H4 (cell line): ENCODE measurements at regions not wholly inside any gene's neighbourhood (a gene's known extent, or its start where the extent isn't known, plus 50 kb on each side); places are given as distances from the start of the nearest gene placed in this dataset.
"Not testable (repeated sequence)": the region's sequence is repeated elsewhere in the genome, so short reads cannot be mapped to it uniquely, and the experiment has no call there.

Experiments used
- DNase-seq: peaks from one replicate; pipeline ENCODE4 v3.0.0-alpha.2; 2015; ENCODE audit warnings: low spot score

DNA sequence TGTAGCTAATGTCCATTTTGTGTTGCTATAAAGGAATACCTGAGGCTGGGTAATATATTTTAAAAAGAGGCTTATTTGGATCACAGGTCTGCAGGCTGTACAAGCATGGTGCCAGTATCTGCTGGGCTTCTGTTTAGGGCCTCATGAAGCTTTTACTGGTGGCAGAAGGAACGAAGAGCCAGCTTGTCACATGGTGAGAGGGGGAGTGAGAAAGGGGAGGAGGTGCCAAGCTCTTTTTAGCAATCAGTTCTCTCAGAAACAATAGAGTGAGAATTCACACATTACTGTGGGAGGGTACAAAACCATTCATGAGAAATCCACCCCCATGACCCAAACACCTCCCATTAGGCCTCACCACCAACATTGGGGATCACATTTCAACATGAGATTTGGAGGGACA is 340.9 kb downstream of the RASEF start:
- no peak for DNase-seq

DNA sequence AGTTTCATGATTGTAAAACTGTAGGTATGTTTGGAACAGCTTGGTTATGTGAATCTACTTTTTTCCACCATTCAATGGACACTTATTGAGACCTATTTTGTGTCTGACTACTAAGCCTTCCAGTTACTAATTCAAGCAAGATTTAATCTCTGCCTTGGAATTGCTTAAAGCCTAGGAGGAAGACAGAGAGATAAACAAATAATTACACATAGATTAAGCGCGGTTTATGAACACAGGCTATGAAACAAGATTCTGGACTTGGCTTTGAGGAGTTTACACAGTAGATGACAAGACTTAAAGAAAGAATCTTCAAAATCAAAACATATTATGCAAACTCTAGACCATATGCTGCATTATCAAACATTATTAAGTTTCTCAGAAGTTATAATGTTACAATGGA is 340.4 kb downstream of the RASEF start:
- DNase-seq = peak; percentile 5

DNA sequence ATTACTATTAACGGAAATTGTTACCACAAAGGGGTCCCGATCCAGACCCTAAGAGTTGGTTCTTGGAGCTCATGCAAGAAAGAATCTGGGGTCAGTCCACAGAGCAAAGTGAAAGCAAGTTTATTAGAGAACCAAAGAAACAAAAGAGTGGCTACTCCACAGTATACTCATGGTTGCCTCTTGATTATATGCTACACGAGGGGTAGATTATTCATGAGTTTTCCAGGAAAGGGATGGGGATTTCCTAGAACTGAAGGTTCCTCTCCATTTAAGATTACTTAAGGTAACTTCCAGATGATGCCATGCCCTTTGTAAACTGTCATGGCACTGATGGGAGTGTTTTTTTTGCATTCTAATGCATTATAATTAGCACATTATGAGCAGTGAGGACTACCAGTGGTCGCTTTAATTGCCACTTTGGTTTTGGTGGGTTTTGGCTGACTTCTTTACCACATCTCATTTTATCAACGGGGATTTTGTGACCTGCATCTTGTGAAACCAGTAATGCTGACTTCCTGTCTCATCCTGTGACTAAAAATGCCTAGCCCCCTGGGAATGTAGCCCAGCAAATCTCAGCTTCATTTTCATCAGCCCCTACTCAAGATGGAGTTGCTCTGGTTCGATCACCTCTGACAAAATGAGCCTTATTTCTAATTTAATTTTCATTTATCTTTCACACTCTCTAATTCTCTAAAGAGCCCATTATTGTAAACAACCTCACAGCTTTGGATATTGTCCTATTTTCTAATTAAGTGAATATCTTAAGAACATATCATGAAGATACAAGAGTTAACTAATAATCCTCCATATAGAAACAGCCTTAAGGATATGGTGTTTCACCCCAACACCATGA is 336.3 kb downstream of the RASEF start:
- DNase-seq = no peak

DNA sequence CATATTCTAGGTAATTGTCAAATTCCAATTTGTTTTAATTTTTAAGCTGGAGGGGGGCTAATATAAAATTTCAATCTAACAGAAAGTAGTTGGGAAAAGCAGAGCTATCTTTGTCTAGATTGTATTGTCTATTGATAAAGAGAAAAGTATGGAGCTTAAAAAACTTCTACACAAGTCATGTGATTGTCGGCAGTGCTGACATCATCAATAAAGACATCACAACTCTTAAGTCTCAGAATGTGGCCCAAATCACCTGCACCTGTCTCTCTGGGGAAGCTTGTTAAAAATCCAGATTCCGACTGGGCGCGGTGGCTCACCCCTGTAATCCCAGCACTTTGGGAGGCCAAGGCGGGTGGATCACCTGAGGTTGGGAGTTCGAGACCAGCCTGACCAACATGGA is 333.8 kb downstream of the RASEF start:
- no peak for DNase-seq

DNA sequence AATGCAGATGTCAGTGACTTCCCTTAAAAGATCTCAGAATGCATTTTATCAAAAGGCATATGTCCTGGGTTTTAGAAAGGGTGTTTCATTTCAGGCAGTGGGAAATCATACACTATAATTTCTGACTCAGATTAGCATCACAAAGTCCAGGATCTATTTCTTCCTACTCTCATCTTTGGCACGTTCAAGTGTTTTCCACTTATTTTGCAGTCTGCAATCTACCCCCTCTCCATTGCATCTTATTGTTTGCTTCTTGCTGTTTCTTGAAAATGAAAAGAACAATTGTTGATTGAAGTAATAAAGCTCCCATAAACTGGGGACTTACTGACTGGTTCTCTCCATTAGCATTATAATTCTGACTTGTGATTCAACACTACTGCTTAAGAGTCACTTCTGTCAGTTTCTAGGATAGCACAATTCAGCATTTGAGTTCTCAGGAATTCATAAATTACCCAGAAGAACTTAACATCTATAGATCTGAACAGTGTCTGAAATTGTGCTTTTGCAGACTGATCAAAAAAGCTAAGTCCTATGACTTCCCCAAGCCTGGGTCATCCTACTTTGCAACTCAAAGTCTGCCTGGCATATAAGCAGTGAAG is 332.9 kb downstream of the RASEF start:
- no peak for DNase-seq

DNA sequence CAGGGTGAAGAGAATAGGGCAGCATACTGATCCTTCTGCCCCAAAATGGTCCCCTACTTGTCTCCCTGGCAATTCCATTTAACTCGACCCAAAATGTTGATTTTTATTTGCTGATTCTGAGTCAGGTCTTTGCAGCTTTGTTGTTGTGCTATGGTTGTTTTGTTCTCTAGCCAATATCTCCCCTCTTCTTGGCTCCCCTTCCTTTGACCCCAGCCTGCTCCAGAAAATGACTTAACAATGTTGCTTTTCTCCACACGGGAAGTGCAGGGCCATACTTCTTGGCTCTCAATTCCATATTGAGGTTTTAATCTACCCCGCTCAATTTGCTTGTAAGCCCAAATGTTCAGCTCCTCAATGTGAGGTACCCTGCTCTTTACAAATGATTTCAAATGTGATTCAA is 330.0 kb downstream of the RASEF start:
- DNase-seq = no peak

DNA sequence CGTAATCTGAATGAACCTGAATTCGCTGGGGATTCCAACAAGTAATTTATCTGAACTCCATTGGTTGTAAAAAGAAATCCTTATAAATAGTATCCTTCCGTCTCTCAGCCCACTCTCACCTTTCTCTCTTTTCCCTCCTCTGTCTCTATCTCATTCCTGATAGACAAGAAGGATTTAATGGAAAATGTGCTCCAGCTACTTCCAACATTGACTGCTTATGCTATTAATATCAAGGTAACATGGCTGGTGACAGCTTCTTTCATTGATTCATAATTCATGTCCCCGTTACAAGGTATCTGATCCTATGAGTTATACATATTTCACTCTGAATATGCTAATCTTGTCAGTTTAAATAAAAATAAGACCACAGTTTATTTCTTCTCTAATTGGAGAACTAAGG is 326.8 kb downstream of the RASEF start:
- DNase-seq = no peak

DNA sequence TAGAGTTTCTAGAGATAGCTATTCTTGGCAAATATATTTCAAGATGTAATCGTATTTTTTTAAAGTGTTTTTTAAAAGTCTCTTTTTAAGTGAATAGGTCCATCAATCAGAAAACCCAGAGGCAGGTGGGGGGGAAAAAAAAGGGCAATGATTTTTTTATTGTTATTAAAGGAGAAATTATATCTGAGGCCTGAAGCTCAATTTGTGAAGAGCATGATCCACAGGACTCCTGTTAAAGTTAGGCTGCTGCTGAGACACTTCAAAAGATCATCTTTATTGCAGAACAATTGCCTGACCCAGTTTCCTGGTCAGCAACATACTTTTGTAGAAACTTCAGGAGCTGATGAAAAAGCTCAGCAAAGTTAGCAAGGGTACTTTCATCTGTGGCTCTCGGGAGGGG is 326.2 kb downstream of the RASEF start:
- no peak for DNase-seq

DNA sequence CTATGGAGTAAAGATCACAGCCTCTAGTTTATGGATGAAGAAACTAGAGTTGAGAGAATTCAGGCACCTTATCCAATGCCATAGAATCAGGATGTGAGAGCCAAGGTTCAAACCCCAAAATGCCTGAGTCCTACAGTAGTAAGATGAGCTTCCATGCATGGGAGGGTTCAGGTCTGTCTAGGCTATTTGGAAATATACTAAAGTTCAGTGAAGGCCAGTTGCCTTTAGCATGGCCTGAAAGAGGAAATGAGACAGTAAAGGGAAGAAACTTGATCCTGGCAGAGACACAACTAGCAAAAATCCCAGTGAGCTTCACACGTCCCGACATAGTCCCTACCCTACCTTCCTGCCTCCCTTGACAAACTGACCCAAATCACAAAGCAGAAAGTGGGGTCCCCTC is 317.0 kb downstream of the RASEF start:
- DNase-seq = no peak

DNA sequence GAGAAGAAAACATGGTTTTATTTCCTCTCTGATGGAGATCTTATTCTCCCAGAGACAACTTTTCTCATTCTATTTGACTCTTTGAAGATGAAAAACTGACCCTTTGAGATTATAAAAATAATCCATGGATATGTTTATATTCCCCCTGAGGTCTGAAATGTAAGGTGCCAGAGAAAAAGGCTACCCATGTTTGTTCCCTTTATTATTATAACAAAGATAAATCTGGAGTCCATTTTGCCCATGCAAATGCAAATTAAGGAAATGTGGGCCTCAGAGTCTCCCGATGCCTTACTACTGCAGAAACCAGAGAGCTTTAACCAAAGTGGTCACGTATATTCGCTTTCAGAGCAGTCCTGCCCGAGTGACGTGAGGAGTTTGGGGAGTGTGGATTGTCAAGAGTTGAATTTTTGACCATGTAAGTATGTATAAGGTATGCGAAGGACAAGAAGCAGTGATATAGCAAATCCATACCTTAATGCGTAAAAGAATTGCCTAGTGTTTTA is 312.5 kb downstream of the RASEF start:
- no peak for DNase-seq

DNA sequence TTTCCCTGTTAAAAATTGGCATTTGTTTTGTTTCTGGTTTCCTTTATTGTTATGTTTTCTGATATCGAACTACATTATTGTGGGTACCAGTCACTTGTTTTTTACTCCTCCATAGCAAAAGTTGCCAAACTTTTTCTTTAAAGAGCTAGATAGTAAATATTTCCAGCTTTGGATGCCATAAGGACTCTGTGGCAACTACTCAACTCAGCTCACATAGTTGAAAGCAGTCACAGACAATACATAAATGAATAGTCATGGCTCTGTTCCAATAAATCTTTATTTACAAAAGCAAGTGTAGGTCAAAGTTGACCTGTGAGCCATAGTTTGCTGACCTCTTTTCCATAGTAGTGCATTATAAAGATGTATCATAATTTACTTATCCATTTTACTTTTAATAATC is 305.0 kb downstream of the RASEF start:
- DNase-seq = no peak

DNA sequence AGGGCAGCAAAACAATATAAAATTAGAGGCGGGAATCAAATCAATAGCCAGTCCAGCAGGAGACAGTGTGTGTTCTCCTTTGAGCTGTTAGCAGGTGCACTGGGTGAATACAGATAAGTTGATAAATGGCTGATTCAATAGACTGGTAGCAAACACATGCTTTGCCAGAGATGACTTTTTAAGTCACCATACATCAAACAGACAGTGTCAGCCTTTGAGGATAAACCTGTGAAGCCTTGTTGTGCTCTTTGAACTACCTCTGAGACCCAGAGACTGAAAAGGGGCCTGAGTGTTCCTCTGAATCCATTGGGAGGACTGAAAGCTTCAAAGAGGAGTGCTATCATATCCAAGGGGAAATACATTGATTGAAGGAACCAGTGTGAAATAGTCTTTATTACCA is 301.9 kb downstream of the RASEF start:
- no peak for DNase-seq

DNA sequence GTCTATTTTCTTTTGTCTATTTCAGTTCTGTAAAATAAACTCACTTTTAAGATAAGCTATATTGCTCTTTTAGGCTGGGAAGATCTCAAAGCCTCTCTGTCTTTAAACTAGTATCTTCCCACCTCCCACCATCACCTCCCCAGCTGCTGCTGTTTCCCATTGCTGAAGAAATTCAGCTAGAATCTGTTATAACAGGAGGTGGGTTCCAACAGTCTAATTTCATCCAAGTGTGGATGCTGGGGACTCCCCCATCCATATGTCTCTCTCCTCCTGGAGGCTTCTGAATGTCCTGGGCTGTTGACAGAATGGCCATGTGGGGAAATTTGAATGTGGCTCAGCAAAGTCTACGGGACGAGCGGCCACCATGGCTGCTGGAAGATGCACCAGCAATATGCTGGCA is 301.0 kb downstream of the RASEF start:
- DNase-seq = no peak

DNA sequence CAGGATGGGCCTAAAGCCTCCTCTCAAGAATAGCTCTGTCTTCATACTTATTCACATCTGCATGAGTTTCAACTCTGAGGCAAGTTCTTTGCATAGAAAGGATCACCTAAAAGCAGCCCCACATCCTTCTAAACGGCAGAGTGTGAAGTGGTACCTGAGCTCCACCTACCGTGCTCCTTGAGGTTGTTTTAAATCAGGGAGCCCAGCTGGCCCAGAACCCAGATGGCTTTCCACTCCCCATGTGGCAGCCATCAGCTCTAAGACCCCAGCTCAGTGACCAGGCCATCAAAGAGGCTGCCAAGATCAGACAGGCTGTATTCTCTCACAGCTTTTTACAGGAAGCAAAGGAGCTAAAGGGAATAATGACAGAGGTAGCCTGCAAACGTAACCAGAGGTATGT is 299.3 kb downstream of the RASEF start:
- peak; percentile 7 for DNase-seq

DNA sequence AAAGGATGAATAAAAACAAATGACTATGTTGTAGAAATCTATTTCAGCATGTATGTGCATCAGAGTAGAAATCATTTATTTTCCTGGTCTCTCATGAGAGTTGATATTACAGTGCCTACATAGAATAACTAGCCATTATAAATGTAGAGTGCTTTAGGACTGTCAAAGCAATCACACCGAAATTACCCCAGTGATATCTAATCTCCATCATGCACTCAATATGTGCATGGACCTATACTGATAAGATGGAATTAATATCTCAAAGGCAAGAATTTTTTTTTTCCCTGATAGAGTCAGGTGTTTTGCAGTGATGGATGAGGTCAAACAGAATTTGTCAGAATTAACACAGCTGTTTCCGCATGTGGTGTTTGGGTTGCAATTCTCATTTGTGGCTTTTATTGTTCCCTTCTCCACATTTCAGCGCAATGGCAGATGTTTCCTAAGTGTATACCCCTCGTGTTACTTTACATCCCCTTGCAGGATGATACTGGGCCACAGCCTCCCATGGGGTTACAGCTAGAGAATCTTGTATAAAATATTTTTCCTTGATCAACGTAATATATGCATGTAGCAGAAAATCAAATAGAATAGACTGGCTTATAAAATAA is 298.8 kb downstream of the RASEF start:
- DNase-seq = no peak

DNA sequence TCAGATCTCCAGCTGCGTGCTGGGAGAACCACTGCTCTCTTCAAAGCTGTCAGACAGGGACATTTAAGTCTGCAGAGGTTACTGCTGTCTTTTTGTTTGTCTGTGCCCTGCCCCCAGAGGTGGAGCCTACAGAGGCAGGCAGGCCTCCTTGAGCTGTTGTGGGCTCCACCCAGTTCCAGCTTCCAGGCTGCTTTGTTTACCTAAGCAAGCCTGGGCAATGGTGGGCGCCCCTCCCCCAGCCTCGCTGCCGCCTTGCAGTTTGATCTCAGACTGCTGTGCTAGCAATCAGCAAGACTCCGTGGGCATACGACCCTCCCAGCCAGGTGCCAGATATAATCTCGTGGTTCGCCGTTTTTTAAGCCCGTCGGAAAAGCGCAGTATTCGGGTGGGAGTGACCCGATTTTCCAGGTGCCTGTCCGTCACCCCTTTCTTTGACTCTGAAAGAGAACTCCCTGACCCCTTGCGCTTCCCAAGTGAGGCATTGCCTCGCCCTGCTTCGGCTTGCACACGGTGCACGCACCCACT is 288.2 kb downstream of the RASEF start:
- DNase-seq = not testable (repeated sequence)

DNA sequence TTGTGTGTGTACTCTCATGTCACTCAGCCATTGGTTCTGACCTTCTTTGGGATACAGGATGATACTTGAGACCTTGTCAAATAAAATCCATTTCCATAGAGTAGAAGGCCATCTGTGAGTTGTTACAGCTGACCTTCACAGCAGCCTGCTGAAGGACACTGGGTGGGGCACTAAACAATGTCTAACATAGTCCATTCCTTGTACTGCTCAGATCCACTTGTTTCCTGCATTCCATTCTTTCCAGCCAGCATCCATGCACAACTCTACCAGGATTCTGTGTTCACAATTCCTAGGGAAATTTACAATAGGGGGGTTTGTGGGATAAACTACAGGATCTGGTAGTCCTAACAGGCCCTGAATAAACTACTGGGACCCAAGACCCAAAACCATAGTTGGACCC is 286.4 kb downstream of the RASEF start:
- no peak for DNase-seq

DNA sequence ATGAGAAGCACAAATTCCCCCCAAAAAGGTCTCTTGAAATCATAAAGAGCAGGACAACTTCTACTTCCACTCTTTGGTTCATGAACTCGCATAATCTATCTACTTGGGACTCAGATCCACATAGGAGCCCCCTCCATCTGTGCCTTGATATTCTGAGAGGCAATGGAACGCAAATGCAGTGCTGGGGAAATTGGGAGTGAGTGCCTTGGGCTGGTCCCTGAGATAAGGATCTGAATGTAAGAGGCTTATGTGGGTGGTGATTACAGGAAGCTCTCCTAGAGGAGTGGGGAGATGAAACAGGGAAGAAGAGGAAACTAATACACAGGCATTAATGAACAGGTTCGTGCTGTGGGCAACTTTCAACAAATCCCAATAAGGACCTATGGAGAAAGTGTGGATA is 285.6 kb downstream of the RASEF start:
- no peak for DNase-seq

DNA sequence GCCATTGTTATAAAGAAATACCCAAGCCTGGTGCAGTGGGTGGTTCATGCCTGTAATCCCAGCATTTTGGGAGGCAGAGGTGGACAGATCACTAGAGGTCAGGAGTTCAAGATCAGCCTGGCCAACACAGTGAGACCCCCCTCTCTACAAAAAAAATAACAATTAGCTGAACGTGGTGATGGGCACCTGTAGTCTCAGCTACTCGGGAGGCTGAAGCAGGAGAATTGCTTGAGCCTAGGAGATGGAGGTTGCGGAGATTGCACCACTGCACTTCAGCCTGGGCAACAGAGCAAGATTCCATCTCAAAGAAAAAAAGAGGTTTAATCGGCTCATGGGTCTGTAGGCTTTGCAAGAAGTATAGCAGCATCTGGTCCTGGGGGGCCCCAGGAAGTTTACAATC is 284.0 kb downstream of the RASEF start:
- DNase-seq = not testable (repeated sequence)

DNA sequence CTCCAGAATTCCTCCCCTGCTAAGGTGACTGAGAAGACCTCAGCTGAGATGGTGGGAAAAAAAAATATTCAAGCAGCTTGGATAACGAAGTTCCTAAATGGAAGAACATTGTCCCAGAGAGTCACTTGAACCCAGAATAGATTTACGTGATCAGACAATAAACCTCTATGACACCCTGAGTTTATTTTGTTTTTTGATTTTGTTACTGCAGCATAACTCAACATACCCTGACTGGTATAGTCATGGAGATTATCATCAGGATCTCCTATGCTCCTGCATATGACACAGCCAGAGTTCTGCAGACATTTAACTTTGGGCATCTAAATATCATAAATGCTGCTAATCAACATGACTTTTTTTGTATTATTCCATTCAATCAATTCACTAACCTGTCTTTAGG is 282.9 kb downstream of the RASEF start:
- DNase-seq = no peak

DNA sequence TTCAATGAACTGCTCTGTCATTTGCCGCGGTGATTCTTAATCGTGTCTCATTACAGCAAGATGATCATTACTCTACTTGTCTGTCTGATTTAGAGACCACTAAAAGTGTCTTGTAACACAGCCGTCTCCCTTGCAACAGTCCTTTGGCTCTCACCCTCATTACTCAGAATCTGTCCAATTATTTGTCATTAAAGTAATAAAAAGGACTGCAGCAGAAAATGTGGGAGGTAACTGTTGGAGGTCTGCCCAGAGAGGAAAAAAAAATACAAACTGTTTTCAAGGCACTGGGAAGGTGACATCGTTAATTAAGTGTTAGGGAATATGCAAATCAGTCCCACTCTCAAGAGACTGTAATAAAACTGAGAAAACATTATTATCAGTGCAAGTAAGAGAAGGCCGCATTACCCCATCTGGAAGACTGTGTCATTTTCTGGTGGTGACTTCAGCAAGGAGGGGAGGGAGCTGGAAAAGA is 281.0 kb downstream of the RASEF start:
- no peak for DNase-seq

DNA sequence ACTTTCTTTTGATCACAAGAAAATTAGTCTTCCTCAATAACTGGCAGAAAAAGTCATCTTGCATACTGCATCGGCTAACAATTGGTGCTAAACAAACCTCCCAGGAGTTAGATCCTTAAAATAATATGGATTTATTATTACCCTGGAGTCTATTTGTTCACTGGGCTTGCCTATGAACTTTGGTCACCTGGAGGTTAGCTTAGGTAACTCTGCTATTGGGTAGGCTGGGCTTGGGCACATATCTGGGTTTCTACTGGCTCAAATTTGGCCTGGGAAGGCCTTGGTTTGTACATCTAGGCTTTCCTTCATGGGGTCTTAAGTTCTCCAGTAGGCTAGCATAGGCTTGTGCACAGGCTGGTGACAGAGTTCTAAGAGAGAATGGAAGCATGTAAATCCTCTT is 279.9 kb downstream of the RASEF start:
- no peak for DNase-seq

DNA sequence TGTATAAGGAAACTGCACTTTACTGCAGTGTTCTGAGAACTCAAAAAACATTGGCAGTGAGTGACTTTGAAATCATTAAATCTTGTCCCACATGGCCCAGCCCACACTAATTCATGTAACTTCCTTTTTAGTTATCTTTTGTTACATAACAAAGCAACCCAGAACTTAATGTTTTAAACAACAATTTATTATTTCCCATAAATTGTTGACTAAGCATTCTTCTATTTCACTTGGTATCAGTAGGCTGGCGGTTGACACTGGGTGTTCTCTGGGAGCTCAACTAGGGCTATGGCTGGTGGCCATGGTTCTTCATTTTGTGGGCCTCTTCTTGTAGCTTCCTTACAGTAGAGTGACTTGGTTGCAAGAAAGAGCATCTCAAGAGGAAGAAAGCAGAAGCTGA is 278.4 kb downstream of the RASEF start:
- no peak for DNase-seq
